T-cell (primary cell): ENCODE measurements at regions not wholly inside any gene's neighbourhood (a gene's known extent, or its start where the extent isn't known, plus 50 kb on each side); places are given as distances from the start of the nearest gene placed in this dataset.

ENCODE experiments used
- ATAC-seq, 4 experiments: fragments of 200-7000 bp in 3 of 4; fragments of 150-1000 bp in 1 of 4; cut with Tn5 transposase; replicated peaks in 1 of 4; 1 replicate in 3 of 4; 2 replicates in 1 of 4; pipeline ENCODE4 v1.10.0; 2021; ENCODE audit warnings: moderate library complexity in 3 of 4, mild to moderate bottlenecking in 2 of 4, moderate number of reproducible peaks in 1 of 4
- CTCF ChIA-PET, 2 donors: fragments of 300-600 bp; sonication (Branson Sonifier 250); formaldehyde crosslinking; loops; one replicate each; lab custom pipeline; 2022; ENCODE audit warnings: antibody characterized with exemption in 2 of 2; lab: Charles Lee
- POLR2A ChIA-PET, 2 donors: fragments of 300-600 bp; sonication (Branson Sonifier 250); formaldehyde crosslinking; loops; one replicate each; lab custom pipeline; 2022; ENCODE audit warnings: antibody characterized with exemption in 2 of 2; lab: Charles Lee
- DNase-seq, 35 experiments: peaks; one replicate each; pipeline versions ENCODE4 v3.0.0 to v3.0.0-alpha.2; 2013 to 2023
- H3K27ac ChIP-seq: one replicate; pipeline ENCODE4 v1.5.1; 2013; ENCODE audit warnings: low read length
- H3K27me3 ChIP-seq, 2 experiments: replicated peaks in 1 of 2; 1 replicate in 1 of 2; 2 replicates in 1 of 2; pipeline versions ENCODE4 v1.6.1 to v1.7.0; 2013; ENCODE audit warnings: low read length in 1 of 2, mixed read lengths in 1 of 2; ENCODE audit not compliant: control insufficient read depth in 2 of 2, insufficient read depth in 2 of 2; ENCODE audit errors: extremely low read depth in 1 of 2
- H3K36me3 ChIP-seq, 2 donors: 1 replicate in 1 of 2; 2 replicates in 1 of 2; pipeline versions ENCODE4 v1.6.1 to v1.7.0; 2013; ENCODE audit warnings: low read length in 1 of 2; ENCODE audit not compliant: control insufficient read depth in 2 of 2, insufficient read depth in 1 of 2; ENCODE audit errors: extremely low read depth in 1 of 2
- H3K4me1 ChIP-seq, 2 experiments: 1 replicate in 1 of 2; 2 replicates in 1 of 2; pipeline versions ENCODE4 v1.6.1 to v1.7.0; 2013; ENCODE audit warnings: low read length in 2 of 2, mixed read lengths in 1 of 2; ENCODE audit not compliant: insufficient read depth in 2 of 2, control insufficient read depth in 1 of 2; ENCODE audit errors: extremely low read depth in 1 of 2
- H3K4me3 ChIP-seq, 2 donors: 1 replicate in 1 of 2; 2 replicates in 1 of 2; pipeline versions ENCODE4 v1.5.1 to v1.7.0; 2013; ENCODE audit warnings: mild to moderate bottlenecking in 2 of 2, low read length in 1 of 2, moderate library complexity in 1 of 2; ENCODE audit not compliant: control insufficient read depth in 1 of 2; ENCODE audit errors: extremely low read depth in 1 of 2
- H3K9me3 ChIP-seq: 2 replicates; pipeline ENCODE4 v1.7.0; 2013
- H3K27ac Mint-ChIP-seq, 2 donors: one replicate each; pipeline ENCODE4 v1.8.0; 2020 to 2021; ENCODE audit warnings: mild to moderate bottlenecking in 2 of 2, mixed read lengths in 2 of 2
- H3K27me3 Mint-ChIP-seq, 2 donors: one replicate each; pipeline ENCODE4 v1.8.0; 2021 to 2022; ENCODE audit warnings: mixed read lengths in 2 of 2
- H3K36me3 Mint-ChIP-seq: one replicate; pipeline ENCODE4 v1.8.0; 2021; ENCODE audit warnings: mixed read lengths
- H3K4me1 Mint-ChIP-seq, 3 donors: one replicate each; pipeline ENCODE4 v1.8.0; 2020 to 2022; ENCODE audit warnings: mixed read lengths in 3 of 3, mild to moderate bottlenecking in 1 of 3
- H3K4me3 Mint-ChIP-seq, 3 donors: one replicate each; pipeline ENCODE4 v1.8.0; 2020 to 2022; ENCODE audit warnings: mild to moderate bottlenecking in 3 of 3, mixed read lengths in 3 of 3, moderate library complexity in 3 of 3
- H3K9me3 Mint-ChIP-seq, 3 donors: one replicate each; pipeline ENCODE4 v1.8.0; 2020 to 2022; ENCODE audit warnings: mixed read lengths in 3 of 3
- WGBS: methylation state at CpG from one replicate; pipeline ENCODE4 v1.1.5; 2013; ENCODE audit warnings: missing lambda C conversion rate; ENCODE audit not compliant: insufficient coverage; 5-methylcytosine and 5-hydroxymethylcytosine counted together

DNA sequence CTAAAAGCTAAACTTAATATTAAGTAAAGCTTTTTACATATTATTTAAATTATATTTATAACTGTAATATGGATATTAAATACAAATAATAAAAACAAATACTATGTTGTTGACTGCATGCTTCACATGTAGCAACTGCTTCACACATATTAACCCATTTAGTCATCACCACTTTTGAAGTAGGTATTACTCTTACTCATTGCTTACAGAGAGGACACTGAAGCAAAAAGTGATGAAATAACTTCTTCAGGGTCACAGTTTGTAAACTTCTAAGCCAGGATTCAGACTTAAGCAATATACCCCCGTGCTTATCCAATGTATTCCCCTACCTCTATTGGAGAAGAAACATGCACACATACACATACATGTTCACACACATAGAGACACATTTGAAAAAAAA, 166.6 kb downstream of the DKK2 start:
- ChIA-PET POLR2A (no interaction called here), CTCF (no interaction called here)
- no peak overlapping the region for H3K27ac ChIP-seq
- no peak overlapping the region for H3K27ac Mint-ChIP-seq
- peaks cover 2 to 16% (median 4%) of the 10 kb centered on the region in 3 donors for H3K9me3 Mint-ChIP-seq
- DNase-seq = no peak
- no peaks in the 10 kb centered on the region for H3K9me3 ChIP-seq
- ATAC-seq = no peak
- H3K4me1 Mint-ChIP-seq = no peaks in the 10 kb centered on the region
- 17% methylated on average over 1 of the region's 1 CpG for WGBS
- no peaks in the 10 kb centered on the region for H3K27me3 Mint-ChIP-seq
- H3K36me3 Mint-ChIP-seq = no peaks in the 10 kb centered on the region
- no peaks in the 10 kb centered on the region for H3K36me3 ChIP-seq
- H3K4me3 Mint-ChIP-seq = no peak overlapping the region
- no peak overlapping the region for H3K4me3 ChIP-seq
- H3K27me3 ChIP-seq = no peaks in the 10 kb centered on the region
- H3K4me1 ChIP-seq = no peaks in the 10 kb centered on the region

DNA sequence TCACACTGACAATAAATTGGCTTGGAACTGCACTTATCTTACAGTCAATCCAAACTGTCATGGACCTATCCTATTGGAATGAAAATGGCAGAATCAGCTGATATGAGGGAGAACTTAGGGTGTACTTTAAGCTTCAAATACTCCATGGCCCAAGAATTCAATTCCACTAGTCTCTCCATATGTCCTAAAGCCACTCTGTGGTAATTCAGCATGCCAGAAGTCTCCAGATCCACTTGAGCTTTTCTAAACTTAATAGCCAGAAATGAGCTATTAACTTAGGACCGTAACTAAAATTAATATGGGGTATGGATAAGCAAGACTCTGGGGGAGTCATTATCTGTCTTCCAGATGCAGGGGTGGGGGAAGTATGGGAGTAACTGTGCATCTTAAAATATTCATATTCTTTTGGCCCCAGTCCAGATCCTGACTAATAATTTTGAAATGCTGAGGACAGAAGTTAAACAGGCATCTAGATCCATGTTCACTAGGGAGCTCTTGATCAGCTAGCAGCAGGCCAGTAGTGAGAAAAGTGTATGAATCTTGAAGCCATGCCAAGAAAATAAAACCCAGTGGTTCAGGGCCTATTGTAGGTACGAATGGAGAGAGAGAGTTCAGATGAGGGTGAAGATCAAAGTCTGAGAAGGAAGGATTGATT, 167.6 kb downstream of the DKK2 start:
- CTCF ChIA-PET = no interaction called here
- WGBS = 60% methylated on average over 1 of the region's 2 CpGs

DNA sequence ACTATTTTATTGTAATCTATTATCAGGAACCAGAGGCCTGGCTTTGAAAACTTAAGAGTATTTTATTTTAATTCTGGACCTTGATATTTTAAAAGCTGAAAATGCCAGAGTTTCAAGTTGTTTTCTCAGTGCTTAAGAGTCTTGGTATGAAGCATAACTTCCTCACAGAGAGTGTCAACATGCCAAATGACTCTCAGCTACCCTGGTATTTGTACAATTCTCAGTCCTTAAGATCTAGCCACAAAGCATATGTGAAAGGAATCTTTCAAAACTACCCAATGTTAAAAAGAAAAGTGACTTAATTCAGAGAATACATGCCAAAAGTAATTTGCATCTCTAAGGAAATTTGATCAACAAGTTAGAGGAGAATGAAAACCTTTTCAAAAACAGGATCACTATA, 171.9 kb downstream of the DKK2 start:
- Mint-ChIP-seq H3K9me3 (peaks cover 2 to 13% (median 3%) of the 10 kb centered on the region in 3 donors), H3K4me1 (no peaks in the 10 kb centered on the region), H3K27ac (no peak overlapping the region), H3K36me3 (no peaks in the 10 kb centered on the region), H3K27me3 (no peaks in the 10 kb centered on the region), H3K4me3 (no peak overlapping the region)
- ATAC-seq (no peak), DNase-seq (no peak)
- Histone ChIP-seq H3K27me3 (no peaks in the 10 kb centered on the region), H3K4me3 (no peak overlapping the region), H3K4me1 (no peaks in the 10 kb centered on the region), H3K27ac (no peak overlapping the region), H3K36me3 (no peaks in the 10 kb centered on the region), H3K9me3 (no peaks in the 10 kb centered on the region)
- CTCF ChIA-PET = no interaction called here
- POLR2A ChIA-PET = no interaction called here

More for the DNA sequence above, 167.6 kb downstream of the DKK2 start:
- H3K4me3 Mint-ChIP-seq = no peak overlapping the region
- DNase-seq (no peak), ATAC-seq (no peak)
- Histone ChIP-seq H3K9me3 (no peaks in the 10 kb centered on the region), H3K36me3 (no peaks in the 10 kb centered on the region), H3K27me3 (no peaks in the 10 kb centered on the region), H3K4me1 (no peaks in the 10 kb centered on the region), H3K4me3 (no peak overlapping the region), H3K27ac (no peak overlapping the region)
- H3K27ac Mint-ChIP-seq = no peak overlapping the region
- H3K9me3 Mint-ChIP-seq = peaks cover 2 to 16% (median 3%) of the 10 kb centered on the region in 3 donors
- no peaks in the 10 kb centered on the region for H3K27me3 Mint-ChIP-seq
- no peaks in the 10 kb centered on the region for H3K4me1 Mint-ChIP-seq
- POLR2A ChIA-PET = no interaction called here
- H3K36me3 Mint-ChIP-seq = no peaks in the 10 kb centered on the region

DNA sequence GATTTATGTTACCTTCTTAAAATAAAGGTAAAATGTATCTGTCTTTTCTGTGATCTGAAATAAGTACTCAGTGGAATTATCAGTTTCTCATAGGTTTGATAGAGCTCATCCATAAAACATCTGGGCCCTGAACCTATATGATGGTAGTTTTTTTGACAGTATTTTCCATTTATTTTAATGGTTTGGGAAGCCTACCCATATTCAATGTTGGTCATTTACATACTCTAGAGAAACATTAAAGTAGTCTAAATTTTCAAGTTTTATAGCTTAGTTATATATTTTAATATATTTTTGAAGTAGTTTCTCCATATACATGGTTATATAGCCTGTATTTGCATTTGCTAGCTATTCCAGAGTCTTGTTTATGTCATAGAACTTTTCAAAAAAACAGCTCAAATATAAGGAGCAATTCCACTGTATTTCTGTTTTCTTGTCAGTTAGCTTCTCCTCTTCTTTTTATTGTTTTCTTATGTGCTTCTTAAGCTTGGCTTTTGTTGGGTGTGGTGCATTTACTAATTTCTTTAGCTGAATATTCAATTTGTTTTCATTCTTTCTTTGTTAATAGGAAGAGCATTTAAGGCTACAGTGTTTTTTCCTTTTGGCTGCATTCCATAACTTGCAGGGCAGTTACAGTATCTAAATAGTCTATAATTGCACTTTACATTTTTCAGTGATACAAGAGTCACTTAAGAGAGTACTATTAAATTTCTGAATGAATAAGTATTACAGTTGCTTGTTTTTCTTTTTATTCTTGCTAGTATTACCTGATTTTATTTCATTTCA, 181.4 kb downstream of the DKK2 start:
- Histone ChIP-seq H3K36me3 (no peaks in the 10 kb centered on the region), H3K27ac (no peak overlapping the region), H3K9me3 (no peaks in the 10 kb centered on the region), H3K4me1 (no peaks in the 10 kb centered on the region), H3K27me3 (no peaks in the 10 kb centered on the region), H3K4me3 (no peak overlapping the region)
- no peak for ATAC-seq
- H3K27me3 Mint-ChIP-seq = no peaks in the 10 kb centered on the region
- POLR2A ChIA-PET = no interaction called here
- no peaks in the 10 kb centered on the region for H3K4me1 Mint-ChIP-seq
- peaks cover under 1 to 7% (median 4%) of the 10 kb centered on the region in 3 donors for H3K9me3 Mint-ChIP-seq
- CTCF ChIA-PET = no interaction called here
- H3K4me3 Mint-ChIP-seq = no peak overlapping the region
- no peak for DNase-seq
- no peak overlapping the region for H3K27ac Mint-ChIP-seq
- H3K36me3 Mint-ChIP-seq = no peaks in the 10 kb centered on the region

DNA sequence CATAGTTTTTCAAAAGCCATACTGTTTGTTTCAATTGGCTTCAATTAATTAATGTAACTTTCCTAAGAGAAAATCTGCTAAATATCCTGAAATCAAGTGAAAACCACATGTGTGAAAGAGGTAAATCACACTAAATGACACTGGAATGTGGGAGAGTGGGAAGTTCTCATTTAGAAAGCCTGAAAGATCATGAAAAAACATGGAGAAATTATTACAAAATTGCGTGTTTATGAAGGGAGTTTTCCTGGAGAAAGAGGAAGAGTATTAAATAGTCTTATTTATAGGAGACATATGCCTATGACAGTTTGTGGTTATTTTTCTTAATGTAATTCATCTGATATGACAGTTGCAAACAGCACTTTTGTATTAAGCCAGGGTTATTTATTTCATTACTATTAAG, 183.7 kb downstream of the DKK2 start:
- no peak for DNase-seq
- CTCF ChIA-PET = no interaction called here
- Histone ChIP-seq H3K36me3 (no peaks in the 10 kb centered on the region), H3K27ac (no peak overlapping the region), H3K4me3 (no peak overlapping the region), H3K27me3 (no peaks in the 10 kb centered on the region), H3K4me1 (no peaks in the 10 kb centered on the region), H3K9me3 (no peaks in the 10 kb centered on the region)
- no peak for ATAC-seq
- H3K27ac Mint-ChIP-seq = no peak overlapping the region
- no peaks in the 10 kb centered on the region for H3K4me1 Mint-ChIP-seq
- POLR2A ChIA-PET = no interaction called here
- no peaks in the 10 kb centered on the region for H3K27me3 Mint-ChIP-seq
- H3K9me3 Mint-ChIP-seq = peaks cover 0 to 11% (median 4%) of the 10 kb centered on the region in 3 donors
- H3K4me3 Mint-ChIP-seq = no peak overlapping the region
- H3K36me3 Mint-ChIP-seq = no peaks in the 10 kb centered on the region
- no CpG with 5 or more reads among the region's 1 CpG for WGBS

DNA sequence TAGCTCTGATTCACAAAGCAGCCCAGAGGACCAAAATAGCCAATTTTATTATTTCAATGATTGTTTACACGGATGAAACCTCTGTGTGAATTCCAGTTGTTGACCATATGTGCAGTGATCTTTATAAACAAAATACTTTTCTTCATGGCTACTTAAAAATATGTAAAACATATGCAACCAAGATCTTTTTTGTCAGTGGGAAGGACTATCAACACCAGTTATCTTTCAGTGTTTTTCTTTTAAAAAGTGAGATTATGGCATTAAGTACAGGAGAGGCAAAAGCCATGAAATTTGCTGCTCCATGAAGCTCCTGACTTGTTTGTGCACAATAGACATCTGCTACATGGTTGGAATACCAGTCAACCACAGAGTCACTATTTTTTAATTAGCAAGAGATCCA, 184.4 kb downstream of the DKK2 start:
- Histone ChIP-seq H3K9me3 (no peaks in the 10 kb centered on the region), H3K27me3 (no peaks in the 10 kb centered on the region), H3K4me3 (no peak overlapping the region), H3K4me1 (no peaks in the 10 kb centered on the region), H3K36me3 (no peaks in the 10 kb centered on the region), H3K27ac (no peak overlapping the region)
- Mint-ChIP-seq H3K36me3 (no peaks in the 10 kb centered on the region), H3K9me3 (peaks cover 0 to 11% (median 4%) of the 10 kb centered on the region in 3 donors), H3K4me1 (no peaks in the 10 kb centered on the region), H3K4me3 (no peak overlapping the region), H3K27ac (no peak overlapping the region), H3K27me3 (no peaks in the 10 kb centered on the region)
- CTCF ChIA-PET = no interaction called here
- POLR2A ChIA-PET = no interaction called here
- ATAC-seq (no peak), DNase-seq (no peak)
- no CpG with 5 or more reads among the region's 1 CpG for WGBS
